Calu3 (cell line): ENCODE measurements at regions not wholly inside any gene's neighbourhood (a gene's known extent, or its start where the extent isn't known, plus 50 kb on each side); places are given as distances from the start of the nearest gene placed in this dataset.

ENCODE experiments used
- BruUV-seq: library from RNA; stranded (reverse); fragments of 400-500 nt; replicated peaks from 2 replicates; lab custom pipeline; 2021; lab: Mats Ljungman, UMichigan
- CTCF ChIA-PET: fragments of 300-600 bp; sonication (Branson Sonifier 250); formaldehyde crosslinking; loops from one replicate; lab custom pipeline; 2022; ENCODE audit warnings: antibody characterized with exemption; lab: Charles Lee
- DNase-seq: peaks from one replicate; pipeline ENCODE4 v3.0.0; 2022
- H3K27ac Mint-ChIP-seq: one replicate; pipeline ENCODE4 v1.8.0; 2022; ENCODE audit warnings: mixed read lengths; ENCODE audit not compliant: unreplicated experiment
- H3K27me3 Mint-ChIP-seq: one replicate; pipeline ENCODE4 v1.8.0; 2022; ENCODE audit warnings: mixed read lengths; ENCODE audit not compliant: unreplicated experiment
- H3K36me3 Mint-ChIP-seq: one replicate; pipeline ENCODE4 v1.8.0; 2022; ENCODE audit warnings: mild to moderate bottlenecking, moderate library complexity, mixed read lengths; ENCODE audit not compliant: insufficient read depth, unreplicated experiment
- H3K4me1 Mint-ChIP-seq: one replicate; pipeline ENCODE4 v1.8.0; 2022; ENCODE audit warnings: mild to moderate bottlenecking, low read depth, mixed read lengths; ENCODE audit not compliant: unreplicated experiment
- H3K4me3 Mint-ChIP-seq: one replicate; pipeline ENCODE4 v1.8.0; 2022; ENCODE audit warnings: mild to moderate bottlenecking, low read depth, moderate library complexity, mixed read lengths; ENCODE audit not compliant: unreplicated experiment
- H3K9me3 Mint-ChIP-seq: one replicate; pipeline ENCODE4 v1.8.0; 2022; ENCODE audit warnings: low read depth, mixed read lengths; ENCODE audit not compliant: unreplicated experiment
- CTCF ChIP-seq: fragments of 200-600 bp; IDR thresholded peaks from one replicate; pipeline ENCODE4 v1.8.0; 2022; ENCODE audit warnings: antibody characterized with exemption; ENCODE audit not compliant: unreplicated experiment
- intact Hi-C: fragments of 100-400 bp; cut with micrococcal nuclease; formaldehyde crosslinking; loops from one replicate; pipeline ENCODE4 v1.10.0; 2022; ENCODE audit not compliant: unreplicated experiment

DNA sequence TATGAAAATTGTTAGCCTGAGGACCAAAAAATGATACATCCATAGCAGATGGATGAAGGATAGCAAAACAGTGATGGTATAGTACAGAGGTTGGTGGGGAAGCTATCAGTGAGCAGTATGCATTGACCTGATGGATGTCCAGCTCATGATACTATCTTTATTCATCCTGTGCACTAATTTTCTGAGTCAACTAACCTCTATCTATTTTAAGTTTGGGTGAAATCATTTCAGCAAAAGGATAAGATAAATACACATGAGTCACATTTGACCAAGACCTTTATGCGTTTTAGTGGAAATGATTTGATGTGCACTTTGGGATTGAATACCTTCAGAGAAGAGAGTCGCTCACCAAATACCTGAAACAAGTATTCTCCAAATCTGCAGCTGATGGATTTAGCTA lies 351.0 kb upstream of the NR3C2 start:
- Mint-ChIP-seq H3K9me3 (no peaks in the 10 kb centered on the region), H3K27me3 (no peaks in the 10 kb centered on the region), H3K27ac (no peak overlapping the region), H3K36me3 (no peaks in the 10 kb centered on the region), H3K4me3 (no peak overlapping the region), H3K4me1 (peaks cover 51% of the 10 kb centered on the region)
- no peak for DNase-seq
- no peak for TF ChIP-seq CTCF
- CTCF ChIA-PET: no interaction called here
- intact Hi-C loops: loop anchor here (5.0 to 10.0 kb wide), 3 partner anchors 194 to 508 kb away; partner anchors contain the start of gene NR3C2
- BruUV-seq: no TSS peak

- Mint-ChIP-seq H3K9me3 (no peaks in the 10 kb centered on the region), H3K4me3 (peak overlapping the region; percentile 3), H3K36me3 (no peaks in the 10 kb centered on the region), H3K4me1 (peaks cover 42% of the 10 kb centered on the region), H3K27me3 (no peaks in the 10 kb centered on the region), H3K27ac (peak overlapping the region; percentile 74)
- TF ChIP-seq CTCF: no peak
- CTCF ChIA-PET: interaction anchor here (0.6 to 0.7 kb wide), 3 partner anchors 44 to 226 kb away, joined by 3 to 4 read pairs (median 3); no protein-coding TSS in a partner anchor
- BruUV-seq: no TSS peak
- DNase-seq: peak; percentile 16
- intact Hi-C loops: loop anchor here (5.0 to 10.0 kb wide), 3 partner anchors 197 to 506 kb away; partner anchors contain the start of gene NR3C2
These were observed 348.5 kb upstream of the NR3C2 start for GRCh38 chr4:148790691-148791090.

DNA sequence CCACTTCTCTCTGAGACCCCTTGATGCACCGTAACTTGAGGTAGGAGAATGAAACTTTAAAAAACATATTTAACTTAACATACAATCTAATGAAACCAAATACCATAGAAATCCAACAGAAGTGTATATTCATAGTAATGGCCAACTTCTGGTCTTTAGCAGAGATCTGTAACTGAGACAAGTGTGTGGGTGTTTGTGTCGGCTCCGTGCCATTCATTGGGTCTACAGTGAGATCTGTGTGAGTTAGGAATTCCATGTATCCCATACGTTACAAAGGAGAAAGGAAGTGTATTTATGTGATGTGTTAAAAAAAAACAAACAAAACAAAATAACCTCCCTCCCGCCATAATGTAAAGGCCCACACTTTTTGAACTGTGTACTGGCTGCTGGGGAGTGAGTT lies 348.0 kb upstream of the NR3C2 start:
- intact Hi-C loops: loop anchor here (5.0 to 10.0 kb wide), 3 partner anchors 197 to 505 kb away; partner anchors contain the start of gene NR3C2

DNA sequence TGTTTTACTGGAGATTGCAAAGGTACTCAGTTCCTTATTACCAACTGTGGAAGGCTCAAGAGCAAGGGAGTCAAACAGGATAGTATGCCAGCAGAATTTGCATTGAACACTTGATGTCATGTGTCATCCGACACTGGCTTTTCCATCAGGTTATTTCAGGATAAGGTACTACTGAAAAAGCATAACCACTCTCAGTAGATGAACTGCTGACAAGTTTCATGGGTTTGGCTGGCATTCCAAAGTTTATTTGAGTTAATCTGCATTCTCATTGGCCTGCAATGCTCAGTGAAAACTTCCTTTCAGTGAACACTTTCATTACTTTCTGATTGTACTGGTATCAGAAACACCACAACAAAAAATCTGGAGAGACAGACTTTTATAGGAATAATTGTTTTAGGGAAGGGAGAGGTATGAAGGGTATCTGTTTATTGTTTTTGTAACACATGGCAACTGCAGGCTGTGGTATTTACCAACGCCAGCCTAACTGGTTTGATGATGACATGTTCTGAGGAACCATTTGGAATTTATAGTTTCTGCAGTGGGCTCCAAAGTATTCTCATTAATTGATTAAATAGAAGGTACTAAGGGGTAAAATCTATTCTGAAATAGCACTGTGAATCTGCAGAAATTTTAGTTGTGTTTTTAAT lies 345.7 kb upstream of the NR3C2 start:
- Mint-ChIP-seq H3K4me3 (no peak overlapping the region), H3K9me3 (no peaks in the 10 kb centered on the region), H3K27ac (peak overlapping the region; percentile 84), H3K4me1 (peaks cover 35% of the 10 kb centered on the region), H3K36me3 (no peaks in the 10 kb centered on the region), H3K27me3 (no peaks in the 10 kb centered on the region)
- intact Hi-C loops: no loop called here
- no peak for TF ChIP-seq CTCF
- CTCF ChIA-PET: no interaction called here
- no TSS peak for BruUV-seq
- DNase-seq: no peak

More for the DNA sequence above, 348.0 kb upstream of the NR3C2 start:
- no peak for DNase-seq
- peak overlapping the region; percentile 3 for H3K4me3 Mint-ChIP-seq
- peaks cover 42% of the 10 kb centered on the region for H3K4me1 Mint-ChIP-seq
- no peak for TF ChIP-seq CTCF
- peak overlapping the region; percentile 74 for H3K27ac Mint-ChIP-seq
- H3K27me3 Mint-ChIP-seq: no peaks in the 10 kb centered on the region
- CTCF ChIA-PET: interaction anchor here (0.6 to 0.7 kb wide), 2 partner anchors 73 to 226 kb away, joined by 3 read pairs; no protein-coding TSS in a partner anchor
- BruUV-seq: no TSS peak
- no peaks in the 10 kb centered on the region for H3K36me3 Mint-ChIP-seq
- no peaks in the 10 kb centered on the region for H3K9me3 Mint-ChIP-seq
